Kidney (tissue), 13 donors: ENCODE measurements at regions not wholly inside any gene's neighbourhood (a gene's known extent, or its start where the extent isn't known, plus 50 kb on each side); places are given as distances from the start of the nearest gene placed in this dataset.

ENCODE experiments used
- DNase-seq, 5 donors: peaks; one replicate each; pipeline ENCODE4 v3.0.0-alpha.2; 2013 to 2020
- FAIRE-seq: peaks from 2 replicates; lab custom pipeline; 2012; peaks lifted over from hg19 to GRCh38; lab: Jason Lieb, UNC
- H3K27ac ChIP-seq, 2 donors: one replicate each; pipeline ENCODE4 v1.7.0; 2013; ENCODE audit warnings: low read depth in 2 of 2, low read length in 2 of 2, inconsistent platforms in 1 of 2
- H3K27me3 ChIP-seq: one replicate; pipeline ENCODE4 v1.7.1; 2013; ENCODE audit warnings: low read length, inconsistent platforms; ENCODE audit not compliant: control insufficient read depth, insufficient read depth
- H3K36me3 ChIP-seq, 3 donors: one replicate each; pipeline versions ENCODE4 v1.7.0 to v1.7.1; 2013; ENCODE audit warnings: low read length in 3 of 3, control low read depth in 1 of 3, inconsistent platforms in 1 of 3; ENCODE audit not compliant: insufficient read depth in 3 of 3, control insufficient read depth in 2 of 3
- H3K4me1 ChIP-seq, 3 donors: one replicate each; pipeline versions ENCODE4 v1.7.0 to v1.7.1; 2013; ENCODE audit warnings: low read length in 3 of 3, inconsistent platforms in 1 of 3, low read depth in 1 of 3; ENCODE audit not compliant: control insufficient read depth in 2 of 3, insufficient read depth in 2 of 3
- H3K4me3 ChIP-seq, 3 donors: one replicate each; pipeline versions ENCODE4 v1.7.0 to v1.8.1; 2013; ENCODE audit warnings: low read length in 3 of 3, control low read depth in 1 of 3, inconsistent platforms in 1 of 3
- H3K9ac ChIP-seq, 3 donors: one replicate each; pipeline versions ENCODE4 v1.7.0 to v1.7.1; 2013; ENCODE audit warnings: low read length in 3 of 3, control low read depth in 1 of 3, inconsistent platforms in 1 of 3
- H3K9me3 ChIP-seq, 3 donors: one replicate each; pipeline versions ENCODE4 v1.7.0 to v1.7.1; 2013; ENCODE audit warnings: low read length in 3 of 3, control low read depth in 1 of 3, inconsistent platforms in 1 of 3; ENCODE audit not compliant: control insufficient read depth in 2 of 3, insufficient read depth in 1 of 3
- intact Hi-C: fragments of 100-400 bp; cut with DNase I; formaldehyde crosslinking; loops from one replicate; pipeline ENCODE4 v1.11.1; 2022
- TF ChIP-seq, protein P1 (sequence below): IDR thresholded peaks from 3 replicates; pipeline ENCODE4 v1.5.1; 2012; ENCODE audit warnings: mild to moderate bottlenecking, moderate library complexity, borderline replicate concordance; ENCODE audit not compliant: insufficient read depth; ENCODE audit errors: extremely low read depth
- donor health status: control.
- donor health status: control.
- donor health status: control.
- donor health status: control.
- donor health status: control.
- donor health status: DM: yes; HTN: yes; CAD: no.
- donor health status: Normal renal cell carcinoma (clear cell type).

GRCh38 chr20:21601799-21602198 lies 87.9 kb upstream of the NKX2-2 start:
- no peaks in the 10 kb centered on the region for H3K27me3 ChIP-seq
- H3K36me3 ChIP-seq = no peaks in the 10 kb centered on the region
- TF ChIP-seq, protein P1, sequence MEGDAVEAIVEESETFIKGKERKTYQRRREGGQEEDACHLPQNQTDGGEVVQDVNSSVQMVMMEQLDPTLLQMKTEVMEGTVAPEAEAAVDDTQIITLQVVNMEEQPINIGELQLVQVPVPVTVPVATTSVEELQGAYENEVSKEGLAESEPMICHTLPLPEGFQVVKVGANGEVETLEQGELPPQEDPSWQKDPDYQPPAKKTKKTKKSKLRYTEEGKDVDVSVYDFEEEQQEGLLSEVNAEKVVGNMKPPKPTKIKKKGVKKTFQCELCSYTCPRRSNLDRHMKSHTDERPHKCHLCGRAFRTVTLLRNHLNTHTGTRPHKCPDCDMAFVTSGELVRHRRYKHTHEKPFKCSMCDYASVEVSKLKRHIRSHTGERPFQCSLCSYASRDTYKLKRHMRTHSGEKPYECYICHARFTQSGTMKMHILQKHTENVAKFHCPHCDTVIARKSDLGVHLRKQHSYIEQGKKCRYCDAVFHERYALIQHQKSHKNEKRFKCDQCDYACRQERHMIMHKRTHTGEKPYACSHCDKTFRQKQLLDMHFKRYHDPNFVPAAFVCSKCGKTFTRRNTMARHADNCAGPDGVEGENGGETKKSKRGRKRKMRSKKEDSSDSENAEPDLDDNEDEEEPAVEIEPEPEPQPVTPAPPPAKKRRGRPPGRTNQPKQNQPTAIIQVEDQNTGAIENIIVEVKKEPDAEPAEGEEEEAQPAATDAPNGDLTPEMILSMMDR = no peak
- H3K27ac ChIP-seq = no peak overlapping the region
- no peaks in the 10 kb centered on the region for H3K4me1 ChIP-seq
- no peak overlapping the region for H3K9ac ChIP-seq
- intact Hi-C loops = no loop called here
- DNase-seq = no peak
- peaks cover 0 to 4% (median 0%) of the 10 kb centered on the region in 3 donors for H3K9me3 ChIP-seq
- FAIRE-seq = no peak
- no peak overlapping the region for H3K4me3 ChIP-seq

GRCh38 chr20:21586682-21587081 lies 72.8 kb upstream of the NKX2-2 start:
- Histone ChIP-seq H3K4me1 (no peaks in the 10 kb centered on the region), H3K9ac (no peak overlapping the region), H3K4me3 (no peak overlapping the region), H3K27me3 (no peaks in the 10 kb centered on the region), H3K27ac (no peak overlapping the region), H3K36me3 (no peaks in the 10 kb centered on the region), H3K9me3 (no peaks in the 10 kb centered on the region)
- DNase-seq = no peak
- FAIRE-seq = no peak
- TF ChIP-seq, protein P1 = no peak
- intact Hi-C loops = no loop called here

- TF ChIP-seq, protein P1 = no peak
- DNase-seq (no peak), FAIRE-seq (no peak)
- intact Hi-C loops = no loop called here
- Histone ChIP-seq H3K4me1 (no peaks in the 10 kb centered on the region), H3K4me3 (no peak overlapping the region), H3K9ac (no peak overlapping the region), H3K9me3 (no peaks in the 10 kb centered on the region), H3K36me3 (no peaks in the 10 kb centered on the region), H3K27me3 (no peaks in the 10 kb centered on the region), H3K27ac (no peak overlapping the region)
Observed at GRCh38 chr20:21583486-21584168, 69.8 kb upstream of the NKX2-2 start.

DNA sequence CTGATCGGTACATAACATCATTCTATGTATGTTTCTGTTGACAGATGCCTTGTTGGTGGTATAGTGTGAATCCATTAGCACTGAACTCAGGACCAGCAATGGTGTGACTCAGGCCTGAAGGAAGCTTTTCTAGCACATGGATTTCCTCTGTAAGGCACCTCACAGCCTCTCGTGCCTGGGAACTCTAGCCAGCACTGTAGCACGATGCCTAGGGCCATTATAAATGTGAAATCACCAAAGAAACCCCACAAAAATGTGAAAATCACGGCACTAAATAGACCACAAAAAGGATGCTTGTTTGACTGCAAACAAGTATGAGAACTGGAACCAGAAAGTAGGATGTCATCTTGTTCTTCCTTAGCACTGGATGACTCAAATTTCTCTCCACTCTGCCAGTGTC lies 63.7 kb upstream of the NKX2-2 start:
- intact Hi-C loops = no loop called here
- FAIRE-seq = no peak
- H3K36me3 ChIP-seq = no peaks in the 10 kb centered on the region
- H3K9ac ChIP-seq = no peak overlapping the region
- no peak overlapping the region for H3K4me3 ChIP-seq
- no peaks in the 10 kb centered on the region for H3K9me3 ChIP-seq
- H3K4me1 ChIP-seq = no peaks in the 10 kb centered on the region
- H3K27ac ChIP-seq = no peak overlapping the region
- no peak for DNase-seq
- TF ChIP-seq, protein P1 = no peak
- no peaks in the 10 kb centered on the region for H3K27me3 ChIP-seq
